Skeletal muscle satellite cell (primary cell): ENCODE measurements at regions not wholly inside any gene's neighbourhood (a gene's known extent, or its start where the extent isn't known, plus 50 kb on each side); places are given as distances from the start of the nearest gene placed in this dataset.

Experiments
- H3K27me3 ChIP-seq: 2 replicates; pipeline ENCODE4 v1.7.0; 2013; ENCODE audit warnings: low read length; ENCODE audit not compliant: control insufficient read depth, insufficient read depth
- H3K36me3 ChIP-seq: 2 replicates; pipeline ENCODE4 v1.7.0; 2013; ENCODE audit warnings: mild to moderate bottlenecking, control low read depth, low read length; ENCODE audit not compliant: insufficient read depth
- H3K4me1 ChIP-seq: 2 replicates; pipeline ENCODE4 v1.7.0; 2013; ENCODE audit warnings: low read length; ENCODE audit not compliant: control insufficient read depth, insufficient read depth
- H3K4me2 ChIP-seq: 2 replicates; pipeline ENCODE4 v1.7.0; 2013; ENCODE audit warnings: mild to moderate bottlenecking, low read length
- H3K4me3 ChIP-seq: 2 replicates; pipeline ENCODE4 v1.7.0; 2013; ENCODE audit warnings: low read length
- H3K9ac ChIP-seq: 2 replicates; pipeline ENCODE4 v1.7.0; 2013; ENCODE audit warnings: mild to moderate bottlenecking, low read depth, low read length, moderate library complexity
- H3K9me3 ChIP-seq: replicated peaks from 2 replicates; pipeline ENCODE4 v1.7.0; 2013; ENCODE audit warnings: mild to moderate bottlenecking, control low read depth, low read length

DNA sequence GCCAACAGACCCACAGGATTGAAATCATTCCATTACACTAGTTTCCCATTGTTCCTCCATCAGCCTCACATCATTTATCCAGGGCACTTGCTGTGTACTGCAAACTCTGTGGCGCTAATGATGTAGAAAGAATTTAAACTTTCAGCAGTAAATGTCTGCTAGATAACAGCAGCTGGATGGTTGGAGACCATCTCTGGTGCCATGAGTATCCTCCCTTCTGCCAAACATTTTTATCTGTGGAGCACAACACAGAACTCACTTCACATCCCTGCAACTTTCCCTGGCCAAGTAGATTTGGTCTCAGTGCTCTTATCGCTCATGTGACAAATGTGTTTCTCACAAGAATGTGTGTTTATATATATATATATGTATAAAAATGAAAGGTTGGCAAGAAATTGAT, 481.9 kb downstream of the FGF9 start:
- no peak overlapping the region for H3K9ac ChIP-seq
- no peaks in the 10 kb centered on the region for H3K27me3 ChIP-seq
- H3K4me3 ChIP-seq, result no peak overlapping the region
- no peaks in the 10 kb centered on the region for H3K36me3 ChIP-seq
- H3K4me2 ChIP-seq, result no peak overlapping the region
- H3K4me1 ChIP-seq, result no peaks in the 10 kb centered on the region
- no peaks in the 10 kb centered on the region for H3K9me3 ChIP-seq

DNA sequence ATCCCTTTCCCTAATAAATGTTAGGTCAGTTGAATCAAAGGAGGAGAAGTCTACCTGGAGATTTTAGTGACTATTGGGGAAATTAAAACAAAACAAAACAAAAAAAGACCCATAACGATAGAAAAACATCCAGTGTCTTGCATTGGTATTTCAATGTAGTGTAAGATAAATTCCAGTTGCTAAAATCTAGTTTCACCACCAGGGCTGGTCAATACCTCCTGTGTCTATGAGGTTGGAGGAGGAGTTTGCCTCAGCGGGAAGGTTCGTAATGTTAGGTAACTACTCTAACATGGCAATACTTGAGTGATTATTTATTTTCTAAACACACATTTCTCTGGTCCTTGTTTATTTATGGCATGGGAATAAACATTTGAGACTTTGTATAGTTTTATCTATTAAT, 483.2 kb downstream of the FGF9 start:
- H3K9ac ChIP-seq, result no peak overlapping the region
- H3K36me3 ChIP-seq, result no peaks in the 10 kb centered on the region
- no peak overlapping the region for H3K4me3 ChIP-seq
- no peaks in the 10 kb centered on the region for H3K4me1 ChIP-seq
- no peaks in the 10 kb centered on the region for H3K9me3 ChIP-seq
- no peak overlapping the region for H3K4me2 ChIP-seq
- no peaks in the 10 kb centered on the region for H3K27me3 ChIP-seq

DNA sequence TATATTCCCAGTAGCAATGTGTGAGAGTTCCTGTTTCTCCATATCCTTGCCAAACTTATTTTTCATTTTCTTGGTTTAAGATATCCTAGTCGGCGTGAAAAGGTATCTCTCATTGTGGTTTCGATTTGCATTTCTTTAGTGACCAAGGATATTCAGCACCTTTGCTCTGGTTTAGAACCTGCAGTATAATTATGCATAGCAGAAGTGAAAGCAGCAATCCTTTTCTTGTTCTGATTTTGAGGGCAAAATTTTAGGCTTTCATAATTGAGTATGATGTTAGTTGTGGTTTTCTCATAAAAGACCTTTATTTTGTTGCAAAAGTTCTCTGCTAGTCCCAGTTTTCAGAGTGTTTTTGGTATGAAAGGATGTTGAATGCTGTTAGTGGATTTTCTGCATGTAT, 491.0 kb downstream of the FGF9 start:
- Histone ChIP-seq H3K9me3 (no peaks in the 10 kb centered on the region), H3K36me3 (no peaks in the 10 kb centered on the region), H3K4me1 (no peaks in the 10 kb centered on the region), H3K9ac (no peak overlapping the region), H3K4me3 (no peak overlapping the region), H3K27me3 (no peaks in the 10 kb centered on the region), H3K4me2 (no peak overlapping the region)

DNA sequence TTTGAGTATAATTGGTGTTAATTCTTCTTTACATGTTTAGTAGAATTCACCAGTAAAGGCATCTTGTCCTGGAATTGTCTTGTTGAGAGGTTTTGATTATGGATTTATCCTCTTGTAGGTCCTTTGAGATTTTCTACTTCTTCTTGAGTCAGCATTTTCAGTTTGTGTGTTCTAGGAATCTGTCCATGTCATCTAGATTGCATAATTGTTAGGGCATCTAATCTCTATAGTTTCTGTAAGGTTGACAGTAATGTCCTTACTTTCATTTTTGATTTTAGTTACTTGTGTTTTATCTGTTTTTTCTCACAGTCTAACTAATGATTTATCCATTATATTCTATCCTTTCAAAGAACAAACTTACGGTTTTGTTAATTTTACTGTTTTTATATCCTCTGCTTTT, 492.0 kb downstream of the FGF9 start:
- Histone ChIP-seq H3K27me3 (no peaks in the 10 kb centered on the region), H3K4me2 (no peak overlapping the region), H3K9ac (no peak overlapping the region), H3K36me3 (no peaks in the 10 kb centered on the region), H3K4me3 (no peak overlapping the region), H3K9me3 (no peaks in the 10 kb centered on the region), H3K4me1 (no peaks in the 10 kb centered on the region)

DNA sequence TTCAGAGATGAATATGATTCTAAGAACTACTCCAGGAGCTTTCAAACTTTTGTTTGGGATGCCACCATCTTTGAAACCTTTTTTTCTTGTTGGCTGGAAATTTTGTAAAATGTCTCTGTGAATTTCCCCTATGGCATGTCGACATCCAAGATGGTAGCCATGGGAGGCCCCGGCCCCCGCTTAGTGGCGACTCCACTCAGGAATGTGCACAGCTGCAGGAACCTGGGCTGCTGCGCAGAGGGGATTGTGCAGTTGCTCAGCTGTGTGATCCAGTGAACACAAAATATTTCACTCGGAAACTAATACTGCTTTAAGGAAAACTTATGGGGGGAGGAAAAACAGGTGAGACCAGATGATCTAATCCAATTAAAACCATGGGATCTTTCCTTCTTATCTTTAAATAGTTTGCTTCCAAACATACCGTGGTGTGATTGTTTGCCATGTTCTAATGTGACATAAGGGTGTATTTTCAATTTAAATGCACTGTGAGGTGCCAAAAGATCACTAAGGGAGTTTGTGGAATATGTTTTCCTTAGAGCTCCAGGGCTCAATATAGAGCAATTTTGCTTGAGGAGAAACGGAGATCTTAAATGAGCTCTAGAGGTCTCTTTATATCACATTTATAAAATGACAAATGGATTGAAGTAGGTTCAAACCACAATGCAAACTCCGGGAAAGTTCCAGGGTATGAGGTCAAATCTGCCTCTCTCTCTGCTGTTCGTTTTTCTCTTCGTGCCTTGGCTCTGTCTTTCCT, 497.7 kb downstream of the FGF9 start:
- no peaks in the 10 kb centered on the region for H3K4me1 ChIP-seq

DNA sequence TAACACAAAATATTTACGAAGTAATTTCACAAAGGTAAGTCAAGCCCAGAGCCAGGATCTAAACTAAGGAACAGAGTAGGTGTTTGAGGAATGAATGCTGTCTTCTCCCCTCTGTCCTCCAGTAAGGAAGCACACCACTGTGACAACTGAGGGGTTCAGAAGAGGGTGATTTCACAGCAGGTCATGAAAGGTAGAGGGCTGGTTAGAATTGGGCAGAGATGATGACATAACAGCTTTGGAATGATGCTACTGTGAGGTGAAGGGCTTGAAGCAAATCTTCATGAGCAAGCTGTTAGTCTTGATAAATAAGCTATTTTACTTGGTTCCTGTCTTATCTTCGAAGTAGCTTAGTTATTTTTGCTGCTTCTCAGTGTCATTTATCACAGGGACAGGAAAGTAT, 498.6 kb downstream of the FGF9 start:
- H3K4me3 ChIP-seq, result no peak overlapping the region
- peaks cover 2% of the 10 kb centered on the region for H3K4me1 ChIP-seq
- no peaks in the 10 kb centered on the region for H3K36me3 ChIP-seq
- no peak overlapping the region for H3K4me2 ChIP-seq
- no peaks in the 10 kb centered on the region for H3K9me3 ChIP-seq
- no peaks in the 10 kb centered on the region for H3K27me3 ChIP-seq
- no peak overlapping the region for H3K9ac ChIP-seq

More for the DNA sequence above, 497.7 kb downstream of the FGF9 start:
- Histone ChIP-seq H3K4me2 (no peak overlapping the region), H3K36me3 (no peaks in the 10 kb centered on the region), H3K9ac (no peak overlapping the region), H3K9me3 (no peaks in the 10 kb centered on the region), H3K4me3 (no peak overlapping the region), H3K27me3 (no peaks in the 10 kb centered on the region)

DNA sequence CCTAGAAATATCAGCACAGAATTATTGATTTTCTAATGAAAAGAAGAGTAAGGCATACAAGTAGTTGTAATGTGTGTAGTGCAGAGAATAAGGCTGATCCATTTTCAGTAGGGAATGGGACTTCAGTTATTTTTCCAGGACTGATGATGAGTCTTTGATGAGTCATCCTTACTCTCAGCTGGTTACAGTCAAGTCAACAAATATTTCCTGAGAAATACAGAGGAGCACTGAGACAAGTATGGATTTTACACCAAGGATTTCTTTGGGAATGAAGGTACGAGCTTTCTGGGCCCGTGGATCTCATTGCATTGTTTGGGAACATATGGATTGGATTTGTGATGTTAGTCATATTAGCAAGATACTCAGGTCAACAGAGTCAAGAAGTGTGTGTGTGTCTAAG, 502.7 kb downstream of the FGF9 start:
- Histone ChIP-seq H3K4me3 (no peak overlapping the region), H3K36me3 (no peaks in the 10 kb centered on the region), H3K9ac (no peak overlapping the region), H3K4me1 (peaks cover 2% of the 10 kb centered on the region), H3K9me3 (peaks cover 3% of the 10 kb centered on the region), H3K4me2 (no peak overlapping the region), H3K27me3 (no peaks in the 10 kb centered on the region)

DNA sequence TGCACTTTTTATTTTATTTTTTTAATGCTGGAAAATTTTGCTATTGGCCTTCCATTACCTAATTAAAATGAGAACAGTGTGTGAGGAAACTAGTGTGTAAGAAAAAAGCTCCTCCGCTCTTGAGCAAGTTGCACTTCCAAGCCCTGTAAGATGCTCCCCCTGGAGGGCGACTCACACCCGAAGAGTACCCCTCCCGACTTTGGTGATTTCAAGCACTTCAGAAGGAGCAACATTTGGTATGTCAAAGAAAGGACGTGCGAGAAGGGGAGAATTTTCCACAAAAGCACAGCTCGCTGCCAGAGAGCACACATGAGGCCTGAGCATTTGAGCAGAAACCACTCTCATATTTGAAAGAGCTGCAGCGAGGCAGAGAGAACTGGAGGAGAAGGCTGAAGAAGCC, 504.4 kb downstream of the FGF9 start:
- Histone ChIP-seq H3K36me3 (no peaks in the 10 kb centered on the region), H3K9me3 (peaks cover 3% of the 10 kb centered on the region), H3K4me1 (peaks cover 2% of the 10 kb centered on the region), H3K4me3 (no peak overlapping the region), H3K9ac (no peak overlapping the region), H3K4me2 (no peak overlapping the region), H3K27me3 (no peaks in the 10 kb centered on the region)

DNA sequence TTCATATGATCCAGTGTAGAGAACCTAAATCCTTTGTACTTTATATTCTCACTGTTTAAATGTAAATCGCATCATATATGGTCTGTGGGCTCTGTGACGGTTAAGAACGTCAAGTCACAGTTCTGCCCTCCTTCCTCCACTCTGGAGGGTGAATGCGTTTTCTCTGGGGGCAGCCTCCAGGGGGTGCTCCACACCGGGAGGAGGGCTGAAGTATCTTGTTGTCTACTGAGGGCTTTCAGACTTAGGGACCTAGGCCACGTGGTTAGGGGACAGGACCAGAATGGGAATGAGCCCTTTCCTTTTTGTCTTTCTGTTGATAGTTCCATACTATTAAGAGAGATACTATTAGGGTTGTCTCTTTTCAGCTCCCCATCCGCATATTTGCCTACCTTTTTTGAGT, 504.9 kb downstream of the FGF9 start:
- Histone ChIP-seq H3K9ac (no peak overlapping the region), H3K4me1 (peaks cover 2% of the 10 kb centered on the region), H3K27me3 (no peaks in the 10 kb centered on the region), H3K4me2 (no peak overlapping the region), H3K4me3 (no peak overlapping the region), H3K9me3 (peaks cover 3% of the 10 kb centered on the region), H3K36me3 (no peaks in the 10 kb centered on the region)

DNA sequence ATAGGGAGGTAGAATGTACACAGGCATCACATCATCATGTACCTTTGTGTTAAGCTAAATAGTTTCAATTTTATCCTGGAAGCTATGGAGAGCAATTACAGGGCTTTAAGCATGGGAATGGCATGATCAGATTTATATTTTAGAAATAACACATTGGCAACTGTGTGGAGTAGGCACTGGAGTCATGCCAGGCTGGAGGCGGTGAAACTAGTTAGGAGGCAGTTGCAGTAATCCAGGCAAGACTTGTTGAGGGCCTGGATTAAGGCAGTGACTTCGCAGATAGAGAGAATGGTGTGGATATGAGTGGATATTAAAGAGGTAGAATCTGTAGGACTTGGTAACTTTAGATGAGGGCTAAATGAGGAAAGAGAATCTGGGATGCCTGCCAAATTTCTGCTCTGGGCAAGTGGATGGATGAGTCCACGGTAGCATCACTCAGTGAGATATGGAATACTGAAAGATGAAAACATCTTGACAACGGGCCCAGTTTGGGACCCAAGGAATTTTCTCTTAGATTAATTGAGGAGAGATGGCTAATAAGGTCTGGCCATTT, 506.2 kb downstream of the FGF9 start:
- H3K27me3 ChIP-seq, result no peaks in the 10 kb centered on the region
- H3K4me1 ChIP-seq, result peaks cover 2% of the 10 kb centered on the region
- no peak overlapping the region for H3K4me2 ChIP-seq
- no peak overlapping the region for H3K9ac ChIP-seq
- H3K36me3 ChIP-seq, result no peaks in the 10 kb centered on the region
- peaks cover 3% of the 10 kb centered on the region for H3K9me3 ChIP-seq
- H3K4me3 ChIP-seq, result no peak overlapping the region

DNA sequence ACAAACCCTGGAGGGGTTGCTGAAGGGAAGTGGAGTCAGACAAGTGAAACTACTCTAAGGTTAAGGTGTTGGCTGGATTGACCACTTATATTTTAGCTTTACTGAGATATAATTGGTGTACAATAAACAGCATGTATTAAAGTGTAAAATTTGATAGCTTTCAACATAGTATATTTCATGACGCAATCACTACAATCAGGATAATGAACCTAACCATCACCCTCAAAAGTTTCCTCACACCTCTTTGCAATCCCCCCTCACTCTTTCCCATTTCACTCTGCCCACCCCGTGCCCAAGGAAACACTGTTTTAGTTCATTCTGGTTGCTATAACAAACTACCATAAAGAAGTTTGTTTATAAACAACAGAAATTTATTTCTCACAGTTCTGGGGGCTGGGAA, 508.0 kb downstream of the FGF9 start:
- H3K4me1 ChIP-seq, result peaks cover under 1% of the 10 kb centered on the region
- no peak overlapping the region for H3K4me2 ChIP-seq
- no peaks in the 10 kb centered on the region for H3K27me3 ChIP-seq
- H3K4me3 ChIP-seq, result no peak overlapping the region
- peaks cover 3% of the 10 kb centered on the region for H3K9me3 ChIP-seq
- H3K36me3 ChIP-seq, result no peaks in the 10 kb centered on the region
- no peak overlapping the region for H3K9ac ChIP-seq

DNA sequence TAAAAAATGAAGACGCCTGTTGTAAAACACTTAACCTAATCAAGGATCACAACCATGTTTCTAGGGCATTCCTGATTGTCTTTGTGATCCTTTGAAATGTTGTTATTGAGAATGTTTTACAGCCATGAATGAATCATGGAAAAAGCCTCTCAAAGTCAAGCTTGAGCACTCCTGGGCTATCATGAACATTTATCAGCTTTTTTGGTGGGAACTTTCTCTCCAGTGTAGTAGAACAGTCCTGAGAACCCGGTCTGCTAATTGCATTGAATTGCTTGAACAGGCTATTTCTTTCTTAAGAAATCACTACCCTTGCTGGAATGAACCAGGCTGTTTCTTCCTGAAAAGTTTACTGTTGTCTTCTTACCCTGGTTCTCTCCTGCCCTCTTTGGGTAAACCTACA, 516.5 kb downstream of the FGF9 start:
- peaks cover 3% of the 10 kb centered on the region for H3K9me3 ChIP-seq
- H3K4me2 ChIP-seq, result no peak overlapping the region
- H3K4me3 ChIP-seq, result no peak overlapping the region
- H3K9ac ChIP-seq, result no peak overlapping the region
- H3K4me1 ChIP-seq, result no peaks in the 10 kb centered on the region
- no peaks in the 10 kb centered on the region for H3K27me3 ChIP-seq
- H3K36me3 ChIP-seq, result no peaks in the 10 kb centered on the region
